GM18873 (cell line): ENCODE measurements at regions not wholly inside any gene's neighbourhood (a gene's known extent, or its start where the extent isn't known, plus 50 kb on each side); places are given as distances from the start of the nearest gene placed in this dataset.

ENCODE experiments used
- ATAC-seq: cut with Tn5 transposase; IDR thresholded peaks from one replicate; pipeline ENCODE4 v1.9.1; 2021; ENCODE audit warnings: mild to moderate bottlenecking, moderate library complexity, moderate number of reproducible peaks; ENCODE audit not compliant: unreplicated experiment, low FRiP score

DNA sequence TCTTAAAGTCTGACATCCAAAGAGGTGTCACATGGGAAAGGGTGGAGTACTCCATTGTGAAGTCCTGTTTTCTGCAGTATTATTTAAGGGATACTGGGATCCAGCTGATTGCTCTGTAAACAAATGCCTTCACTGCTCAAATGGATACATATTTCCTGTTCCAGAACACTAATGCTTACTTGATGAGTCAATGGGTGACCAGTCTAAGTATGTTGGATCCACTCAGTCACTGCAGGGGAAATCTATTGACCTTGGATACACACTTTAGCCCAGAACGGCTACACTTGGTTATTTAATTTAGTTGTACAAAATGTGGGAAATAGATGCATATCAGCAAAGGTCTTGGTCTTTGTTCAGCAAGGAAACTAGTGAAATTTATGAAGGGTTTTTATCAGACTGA is 261.4 kb downstream of the MAP2K4 start:
- no peak for ATAC-seq

DNA sequence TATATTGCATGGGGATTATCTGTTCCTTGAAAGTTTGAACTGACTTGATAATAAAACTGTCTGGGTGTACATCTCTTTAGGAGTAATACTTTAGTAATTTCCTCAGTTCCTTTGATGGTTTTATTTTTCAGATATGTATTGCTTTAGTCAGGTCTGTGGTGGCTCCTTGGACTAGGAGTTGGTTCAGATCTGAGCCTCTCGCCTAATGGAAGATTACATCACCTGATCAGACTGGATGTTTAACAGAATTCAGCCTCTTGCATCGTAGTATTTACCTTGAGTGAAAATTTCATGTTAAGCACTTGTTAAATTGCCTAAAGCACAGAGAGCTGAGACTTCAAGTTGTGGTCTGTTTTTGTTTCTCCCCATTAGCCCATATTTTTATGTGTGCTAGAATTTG is 267.3 kb downstream of the MAP2K4 start:
- no peak for ATAC-seq

GRCh38 chr17:12290207-12290606 is 269.5 kb downstream of the MAP2K4 start:
- ATAC-seq = no peak

DNA sequence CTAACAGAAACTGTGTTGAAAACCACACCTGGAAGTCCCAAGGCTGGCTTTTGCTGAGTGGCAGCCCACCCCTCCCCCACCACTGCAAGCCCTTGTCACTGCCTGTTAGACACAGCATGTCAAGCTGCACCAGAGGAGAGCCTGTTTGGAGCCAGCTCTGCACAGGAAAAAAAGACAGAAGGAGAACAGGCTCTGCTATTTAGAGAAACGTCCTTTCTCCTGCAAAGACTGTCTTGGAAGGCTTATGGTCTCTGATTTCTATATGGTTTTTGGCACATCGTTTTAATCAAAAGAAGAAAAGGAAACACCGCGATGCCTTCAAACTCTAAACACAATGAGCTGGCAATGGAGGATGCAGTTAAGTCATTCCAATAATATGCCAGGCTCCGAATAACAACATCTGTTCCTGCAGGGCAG is 275.5 kb downstream of the MAP2K4 start:
- no peak for ATAC-seq

DNA sequence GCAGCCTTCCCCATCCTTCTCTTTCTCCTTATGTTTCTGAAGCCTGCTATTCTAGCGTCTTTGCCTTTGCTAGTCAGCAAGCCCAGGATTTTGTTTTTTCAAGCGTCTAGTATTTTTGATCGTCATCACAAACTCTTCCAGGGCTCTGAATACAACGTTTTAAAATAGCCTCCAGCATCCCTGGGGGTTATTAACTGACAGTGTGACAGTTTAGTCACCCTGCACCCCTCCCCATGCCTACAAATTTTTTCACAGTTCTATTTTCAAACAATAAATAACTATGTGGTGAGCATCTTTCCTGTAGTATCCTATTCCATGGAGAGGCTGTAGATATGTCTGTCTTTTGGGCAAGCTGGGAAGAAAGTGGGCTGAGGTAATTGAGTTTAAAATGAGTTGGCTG is 280.9 kb downstream of the MAP2K4 start:
- no peak for ATAC-seq

- no peak for ATAC-seq
Measured at GRCh38 chr17:12302711-12303110, 282.0 kb downstream of the MAP2K4 start.

- no peak for ATAC-seq
Measured at GRCh38 chr17:12310811-12311210, 290.1 kb downstream of the MAP2K4 start.

- ATAC-seq = no peak
Measured at GRCh38 chr17:12312692-12313091, 292.0 kb downstream of the MAP2K4 start.

GRCh38 chr17:12313786-12314185 is 293.1 kb downstream of the MAP2K4 start:
- ATAC-seq = no peak

DNA sequence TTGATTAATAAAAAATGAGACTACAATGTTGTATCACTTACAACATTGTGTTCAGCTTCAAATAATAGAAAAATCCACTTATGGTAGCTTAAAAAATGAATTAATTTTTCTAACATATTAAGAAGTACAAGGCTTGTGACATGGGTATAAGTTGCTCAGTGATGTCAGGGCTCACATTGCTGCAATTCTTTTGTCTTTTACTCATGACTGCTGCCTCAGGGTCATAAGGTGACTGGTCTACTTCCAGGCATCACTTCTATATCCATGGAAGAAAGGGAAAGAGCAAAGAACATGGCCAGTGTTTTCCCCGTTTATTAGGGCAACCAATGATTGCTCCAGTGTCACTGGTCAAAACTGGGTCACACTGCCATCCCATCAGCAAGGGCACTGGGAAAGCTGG is 295.3 kb downstream of the MAP2K4 start:
- no peak for ATAC-seq

DNA sequence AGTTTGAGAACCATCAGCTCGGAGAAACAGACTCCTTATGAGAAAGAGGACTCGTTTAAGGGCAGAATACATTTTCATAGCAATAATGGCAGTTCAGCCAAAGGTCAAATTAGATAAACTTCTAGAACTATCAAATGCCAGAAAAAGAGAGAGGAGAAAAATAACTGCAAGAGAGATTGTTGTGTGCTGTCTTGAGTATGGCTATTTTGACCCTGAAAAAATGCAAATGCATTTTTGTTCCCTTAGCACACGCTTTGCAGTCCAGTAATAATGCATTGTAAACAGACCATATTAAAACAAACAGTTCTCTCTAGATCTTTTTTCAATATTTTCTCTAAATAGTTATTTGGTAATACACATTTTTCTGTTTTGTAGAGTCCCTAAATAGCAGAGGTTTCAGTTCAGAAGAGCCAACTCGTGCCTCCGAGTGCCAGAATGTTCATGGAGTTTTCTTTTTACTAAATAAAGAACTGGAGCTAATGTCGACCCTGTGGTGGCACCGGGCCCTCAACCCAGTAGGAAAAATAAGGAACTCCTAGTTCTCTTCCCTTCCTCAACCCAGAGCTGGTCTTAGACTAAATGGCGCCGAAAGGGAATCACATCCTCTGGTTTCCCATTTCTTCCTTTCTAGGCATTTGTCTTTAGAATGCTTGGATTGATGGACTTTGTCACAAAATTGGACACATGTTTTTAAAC is 298.0 kb downstream of the MAP2K4 start:
- ATAC-seq = no peak

DNA sequence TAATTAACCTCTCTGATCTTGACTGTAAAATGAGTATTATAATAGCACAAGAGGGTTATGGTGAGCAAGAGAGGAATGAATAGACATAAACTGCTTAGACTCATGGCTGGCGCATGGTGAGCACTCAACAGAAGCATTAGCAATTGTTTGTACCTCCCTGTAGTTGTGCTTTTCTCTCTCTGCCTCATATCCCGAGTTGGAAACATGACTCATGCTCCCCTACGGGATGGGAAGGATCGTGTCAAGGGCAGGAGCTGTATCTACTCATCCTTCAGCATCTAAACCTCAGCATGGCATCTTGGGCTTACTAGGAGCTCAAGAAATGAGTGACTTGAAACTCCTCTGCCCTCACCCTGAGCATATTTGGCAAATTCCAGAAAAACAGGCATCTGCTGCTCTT is 299.6 kb downstream of the MAP2K4 start:
- no peak for ATAC-seq

DNA sequence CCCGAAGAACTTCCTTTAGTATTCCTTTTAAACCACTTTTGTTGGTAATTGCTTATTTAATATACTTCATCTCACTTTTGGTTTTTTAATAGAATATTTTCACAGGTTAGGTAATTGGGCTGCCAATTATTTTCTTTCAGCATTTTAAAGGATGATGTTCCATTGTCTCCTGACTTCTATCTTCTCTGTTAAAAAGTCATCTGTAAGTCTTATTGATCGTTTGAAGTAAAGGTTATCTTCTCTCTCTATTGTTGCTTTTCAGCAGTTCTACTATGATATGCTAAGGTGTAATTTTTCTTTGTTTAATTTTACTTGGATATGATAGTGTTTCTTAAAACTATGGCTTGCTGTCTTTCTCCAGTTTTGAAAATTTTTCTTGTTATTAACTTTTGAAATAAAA is 307.5 kb downstream of the MAP2K4 start:
- ATAC-seq = no peak

GRCh38 chr17:12330456-12330855 is 309.8 kb downstream of the MAP2K4 start:
- ATAC-seq = no peak

DNA sequence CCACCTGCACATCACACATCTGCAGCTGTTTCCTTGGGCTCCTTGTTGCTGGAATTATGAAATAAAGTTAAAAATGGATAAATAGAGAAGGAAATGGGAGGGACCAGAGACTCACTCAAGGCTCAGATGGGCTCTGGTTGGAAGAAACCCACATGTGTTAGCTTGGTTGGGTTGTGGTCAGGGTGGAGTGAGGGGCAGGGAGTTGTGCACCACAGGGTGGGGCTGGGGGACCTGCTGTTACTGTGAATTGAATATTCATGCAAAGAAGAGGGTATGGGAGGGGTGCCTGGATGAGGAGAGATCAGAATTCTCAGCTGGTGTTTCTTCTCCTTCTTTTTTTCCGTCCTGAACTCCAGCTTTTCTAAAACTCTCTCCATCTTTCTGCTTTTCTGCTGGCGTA is 320.7 kb downstream of the MAP2K4 start:
- no peak for ATAC-seq

DNA sequence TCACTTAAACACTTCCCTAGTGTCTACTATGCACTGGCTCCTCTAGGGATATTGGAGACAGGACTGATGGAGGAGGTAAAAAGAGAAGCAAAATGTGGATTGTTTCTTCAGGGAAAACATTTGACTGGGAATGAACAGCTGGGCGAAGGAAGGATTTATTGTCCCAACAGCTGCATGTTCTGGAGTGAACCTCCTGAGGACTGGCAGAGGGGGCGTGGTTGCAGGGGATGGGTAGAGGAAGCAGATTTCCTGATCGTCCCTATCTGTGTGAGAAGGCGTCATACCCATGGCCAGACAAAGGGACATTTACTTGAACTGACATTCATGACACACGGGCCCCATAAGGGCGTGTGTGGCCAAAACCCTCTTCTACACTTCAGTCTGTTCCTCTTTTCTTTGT is 321.5 kb downstream of the MAP2K4 start:
- ATAC-seq = no peak

DNA sequence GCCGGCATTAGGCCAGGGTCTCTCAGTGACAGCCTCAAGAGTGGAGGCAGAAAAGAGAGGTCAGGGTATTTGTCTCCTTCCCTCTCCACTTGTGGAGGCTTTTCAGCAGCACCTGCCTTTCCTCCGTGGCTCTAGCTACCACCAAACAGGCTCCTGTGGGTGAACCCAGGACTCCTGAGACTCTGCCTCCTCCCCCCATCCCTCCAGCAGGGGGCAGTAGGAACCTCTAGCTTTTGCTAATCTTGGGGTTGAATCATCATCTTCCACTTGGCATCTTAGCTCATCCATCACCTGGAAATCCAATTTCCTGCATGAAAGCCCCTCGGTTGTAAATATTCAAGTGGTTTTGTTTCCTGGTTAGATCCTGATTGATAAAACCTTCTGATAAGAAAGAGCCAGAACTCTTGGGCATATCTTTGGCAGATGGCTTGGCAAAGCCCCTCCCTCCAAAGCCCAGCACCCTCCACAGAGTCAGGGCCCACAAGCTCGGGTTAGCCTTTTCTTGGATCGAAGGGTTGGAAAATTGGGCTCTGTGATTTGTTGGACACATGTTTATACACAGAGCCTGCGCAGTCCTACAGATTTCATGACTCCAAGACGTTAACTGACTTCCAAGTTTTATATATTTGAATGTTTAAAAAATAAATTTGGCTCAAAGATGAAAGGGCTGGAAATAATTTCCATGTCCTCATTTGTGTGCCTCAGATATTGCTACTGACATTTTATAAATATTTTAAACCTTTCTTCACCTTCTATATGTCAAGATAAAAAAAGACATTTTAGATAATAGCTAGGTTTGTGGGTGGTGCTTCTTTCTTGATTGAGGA is 322.1 kb downstream of the MAP2K4 start:
- ATAC-seq = no peak

DNA sequence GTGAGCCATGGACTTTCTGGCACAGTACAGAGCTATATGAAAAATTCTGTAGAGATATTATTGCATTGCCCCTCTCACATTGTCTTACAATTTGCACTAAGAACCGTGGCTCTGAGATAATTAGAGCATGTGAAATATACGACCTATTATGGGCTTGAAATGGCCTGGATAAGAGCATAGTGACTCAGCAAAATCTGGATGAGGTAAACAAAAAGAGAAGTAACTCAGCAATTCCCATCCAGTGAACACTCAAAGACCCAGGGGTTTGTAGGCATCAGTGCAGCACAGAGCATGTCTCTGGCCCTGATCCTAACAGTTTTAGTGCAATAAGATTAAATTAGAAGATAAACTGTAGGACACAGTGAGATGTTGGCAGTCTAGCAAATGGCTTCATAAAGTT is 317.2 kb upstream of the MYOCD start:
- ATAC-seq = no peak

DNA sequence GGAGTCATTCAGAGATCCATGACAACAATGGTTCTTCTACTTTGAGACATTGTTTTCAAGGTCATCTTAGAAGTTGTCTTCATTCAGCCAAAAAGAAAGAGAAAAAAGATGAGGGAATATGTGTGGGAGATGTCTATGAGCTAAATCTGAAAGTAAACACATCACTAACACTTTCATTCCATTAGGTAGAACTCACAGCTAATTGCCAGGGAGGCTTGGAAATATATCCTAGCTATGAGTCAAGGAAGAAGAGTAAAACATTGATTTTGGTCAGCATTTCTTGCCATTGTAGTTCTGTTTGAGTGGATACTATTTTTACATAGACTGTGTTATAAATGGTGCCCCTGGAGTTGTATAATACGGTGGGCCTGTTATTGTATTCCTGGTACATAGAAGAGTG is 316.4 kb upstream of the MYOCD start:
- ATAC-seq = no peak

DNA sequence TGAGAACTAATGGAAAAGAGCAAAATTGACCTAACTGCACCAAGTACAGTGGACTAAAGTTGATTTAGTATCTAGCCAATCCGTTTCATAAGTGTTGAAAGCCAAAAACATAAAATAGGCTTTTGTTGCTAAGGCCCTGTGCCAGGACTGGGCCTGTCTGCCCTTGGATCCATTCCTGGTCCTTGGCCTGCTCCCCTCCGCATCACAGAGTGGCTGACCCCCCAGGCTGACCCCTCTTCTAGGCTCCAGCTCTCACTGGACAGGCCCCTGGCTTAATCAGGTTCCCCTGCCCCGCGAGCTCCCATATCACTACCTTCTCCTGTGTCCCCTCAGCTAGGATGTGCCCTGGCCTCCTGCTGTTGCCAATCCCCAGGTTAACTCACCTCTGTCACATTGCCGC is 313.6 kb upstream of the MYOCD start:
- ATAC-seq = no peak

GRCh38 chr17:12357600-12357999 is 308.1 kb upstream of the MYOCD start:
- ATAC-seq = no peak

- ATAC-seq = no peak
Measured at GRCh38 chr17:12358477-12358876, 307.2 kb upstream of the MYOCD start.
